Limb (tissue), 2 donors: ENCODE measurements at regions not wholly inside any gene's neighbourhood (a gene's known extent, or its start where the extent isn't known, plus 50 kb on each side); places are given as distances from the start of the nearest gene placed in this dataset.

Experiments
- DNase-seq, 2 donors: peaks; one replicate each; pipeline ENCODE4 v3.0.0-alpha.2; 2016; ENCODE audit errors: extremely low spot score in 2 of 2

DNA sequence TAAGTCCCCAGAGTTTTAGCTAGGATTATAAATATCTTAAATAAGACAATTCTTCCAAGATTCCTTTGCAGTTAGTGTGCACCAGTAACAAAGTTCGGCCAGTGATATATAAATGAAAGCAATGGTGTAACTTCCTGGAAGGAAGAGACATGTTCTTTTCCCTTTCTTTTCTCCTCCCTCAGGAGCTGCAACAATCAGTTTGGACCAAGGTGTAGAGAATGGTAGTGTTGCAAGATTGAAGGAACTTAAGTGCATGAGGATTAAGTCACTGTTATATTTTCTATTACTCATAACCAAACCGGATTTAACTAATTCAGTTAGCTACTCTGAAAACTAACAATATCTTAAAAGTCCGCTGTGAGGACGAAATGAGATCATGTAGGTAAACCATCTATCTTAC is 68.9 kb upstream of the KCNJ16 start:
- no peak for DNase-seq

DNA sequence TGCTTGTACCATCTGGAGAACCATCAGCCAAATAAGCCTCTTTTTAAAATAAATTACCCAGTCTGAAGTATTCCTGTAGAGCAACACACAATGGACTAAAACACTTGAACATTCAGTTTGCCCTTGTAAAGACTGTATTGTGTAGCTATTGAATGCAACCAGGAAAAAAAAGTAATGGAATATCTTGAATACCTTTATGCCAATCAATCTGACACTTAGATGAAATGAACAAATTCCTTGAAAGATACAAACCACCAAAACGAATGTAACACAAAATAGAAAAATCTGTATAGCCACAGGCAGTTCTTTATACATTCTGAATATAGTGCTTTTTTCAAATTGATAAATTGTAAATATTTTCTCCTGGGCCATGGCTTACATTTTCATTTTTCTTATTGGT is 63.3 kb upstream of the KCNJ16 start:
- DNase-seq = no peak

DNA sequence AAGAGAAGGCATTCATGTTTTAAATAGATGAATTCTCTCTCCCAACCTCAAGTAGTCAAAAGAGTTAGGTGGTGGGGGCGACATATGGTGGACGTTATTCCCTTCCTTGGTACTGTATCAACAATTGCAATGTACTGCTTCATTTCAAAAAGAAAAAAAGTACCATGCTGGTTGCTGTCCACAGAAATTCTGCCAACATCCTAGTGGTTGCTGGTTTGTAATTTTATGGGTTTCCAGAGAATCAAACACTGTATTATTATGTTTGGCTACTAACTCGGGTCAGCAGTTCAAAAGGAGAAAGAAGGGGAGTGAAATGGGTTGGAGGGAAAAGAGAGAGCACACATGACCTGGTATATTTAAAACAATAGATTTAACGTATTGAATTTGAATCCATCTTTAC is 61.1 kb upstream of the KCNJ16 start:
- no peak for DNase-seq

DNA sequence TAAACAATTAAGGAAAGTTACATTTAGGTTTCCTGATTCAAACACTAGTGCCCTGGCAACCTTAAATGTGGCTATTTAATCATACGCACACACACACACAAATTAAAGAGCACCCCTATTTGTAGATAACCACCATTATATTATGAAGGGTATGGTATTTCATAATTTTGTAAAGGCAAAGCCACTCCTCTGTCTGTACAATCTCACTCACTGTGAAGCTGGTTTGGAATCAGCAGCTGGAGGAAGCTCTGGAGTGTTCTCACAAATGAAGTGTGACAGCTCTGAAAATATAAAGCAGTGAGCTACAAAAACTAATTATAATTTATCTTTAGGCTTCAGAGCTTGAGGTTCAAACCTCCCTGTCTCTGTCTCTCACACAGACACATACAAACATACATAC is 57.9 kb upstream of the KCNJ16 start:
- DNase-seq = no peak

DNA sequence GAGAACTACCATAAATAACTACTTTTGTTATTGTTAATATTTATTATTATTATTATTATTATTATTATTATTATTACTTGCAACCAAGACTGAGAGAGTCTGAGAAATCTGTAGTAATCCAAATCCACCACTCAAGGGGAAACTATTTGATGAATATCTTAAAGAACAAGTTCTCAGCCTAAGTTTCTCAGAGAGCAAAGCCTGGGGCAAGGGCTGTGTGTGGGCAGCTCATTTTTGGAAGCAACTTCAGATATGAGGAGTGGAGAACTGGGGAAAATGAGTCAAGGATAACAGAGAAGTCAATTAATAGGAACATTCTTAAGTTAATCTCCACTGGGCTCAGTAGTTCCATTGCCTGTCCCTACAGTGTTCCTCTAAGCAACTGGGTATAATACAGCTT is 57.1 kb upstream of the KCNJ16 start:
- no peak for DNase-seq

DNA sequence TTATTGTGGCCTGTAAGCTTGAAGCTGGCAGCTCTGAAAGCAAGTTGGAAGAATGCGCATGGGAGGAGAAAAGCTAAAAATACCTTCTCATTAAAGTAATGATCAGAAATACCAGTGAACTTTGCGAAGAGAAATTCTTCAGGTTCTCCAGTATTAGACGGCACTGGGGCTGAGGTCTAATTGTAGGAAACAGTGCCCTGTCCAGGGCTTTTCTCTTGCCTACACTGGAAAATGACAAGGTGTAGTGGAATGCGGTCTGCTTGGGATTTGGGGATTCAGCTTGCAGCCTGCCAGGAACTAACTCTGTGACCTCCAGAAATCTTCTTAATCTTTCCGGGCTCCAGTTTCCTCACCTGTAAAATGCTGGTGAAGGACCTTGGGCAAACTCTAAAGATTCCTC is 53.3 kb upstream of the KCNJ16 start:
- no peak for DNase-seq

DNA sequence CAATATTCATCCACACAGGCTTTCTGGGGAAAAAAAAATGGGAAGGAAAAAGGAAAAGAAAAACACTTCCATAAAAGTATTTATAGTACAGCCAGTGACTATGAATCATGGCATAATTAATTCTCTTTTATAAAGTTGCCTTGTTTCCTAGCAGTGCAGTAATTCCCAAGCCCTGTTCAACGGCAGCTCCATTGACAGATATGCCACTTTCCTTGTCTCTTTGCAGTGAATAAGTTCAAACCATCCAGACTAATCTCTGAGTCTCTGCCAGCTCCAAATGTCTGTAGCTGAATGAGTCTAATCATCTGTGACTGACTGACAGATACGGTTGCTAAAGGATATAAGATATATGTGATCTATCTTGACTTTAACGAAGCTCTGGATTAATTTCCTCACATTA is 52.9 kb upstream of the KCNJ16 start:
- no peak for DNase-seq

DNA sequence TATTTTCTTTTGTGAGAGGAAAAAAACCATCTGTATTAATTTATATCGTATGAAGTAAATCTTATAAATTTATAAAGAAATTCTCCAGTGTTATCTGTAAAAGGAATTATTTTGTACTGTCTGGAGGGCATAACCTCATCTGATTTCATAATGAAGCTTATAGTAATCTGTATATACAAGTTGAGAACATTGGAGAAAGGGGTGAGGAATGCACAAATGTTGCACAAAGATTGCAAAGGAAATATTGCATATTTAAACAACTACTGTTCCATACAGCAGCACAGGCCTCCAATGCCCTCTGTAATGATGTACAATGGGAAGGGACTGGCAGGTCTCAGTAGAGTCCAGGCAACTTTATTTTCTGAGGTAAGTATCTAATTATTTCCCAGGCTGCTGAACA is 50.8 kb upstream of the KCNJ16 start:
- DNase-seq = no peak
